Type B pancreatic cell (in vitro differentiated cells): ENCODE measurements at regions not wholly inside any gene's neighbourhood (a gene's known extent, or its start where the extent isn't known, plus 50 kb on each side); places are given as distances from the start of the nearest gene placed in this dataset.

Source experiments
- DNase-seq: peaks from one replicate; pipeline ENCODE4 v3.0.0; 2021; ENCODE audit warnings: mixed read lengths; ENCODE audit not compliant: unreplicated experiment; ENCODE audit errors: extremely low spot score
- H3K27ac Mint-ChIP-seq: 2 replicates; pipeline ENCODE4 v1.8.0; 2021; ENCODE audit warnings: mild to moderate bottlenecking, mixed read lengths
- H3K27me3 Mint-ChIP-seq: 2 replicates; pipeline ENCODE4 v1.8.0; 2021; ENCODE audit warnings: mixed read lengths
- H3K36me3 Mint-ChIP-seq: 2 replicates; pipeline ENCODE4 v1.8.0; 2021; ENCODE audit warnings: mixed read lengths
- H3K4me1 Mint-ChIP-seq: one replicate; pipeline ENCODE4 v1.8.0; 2021; ENCODE audit warnings: mixed read lengths; ENCODE audit not compliant: unreplicated experiment
- H3K4me3 Mint-ChIP-seq: 2 replicates; pipeline ENCODE4 v1.8.0; 2021; ENCODE audit warnings: mild to moderate bottlenecking, mixed read lengths
- H3K9me3 Mint-ChIP-seq: 2 replicates; pipeline ENCODE4 v1.8.0; 2021; ENCODE audit warnings: mixed read lengths
- TF ChIP-seq, protein P1 (sequence below): fragments of 200-600 bp; sonication (generic); conservative IDR thresholded peaks from 2 replicates; pipeline ENCODE4 v1.5.0; 2021; ENCODE audit warnings: antibody characterized with exemption, mild to moderate bottlenecking

DNA sequence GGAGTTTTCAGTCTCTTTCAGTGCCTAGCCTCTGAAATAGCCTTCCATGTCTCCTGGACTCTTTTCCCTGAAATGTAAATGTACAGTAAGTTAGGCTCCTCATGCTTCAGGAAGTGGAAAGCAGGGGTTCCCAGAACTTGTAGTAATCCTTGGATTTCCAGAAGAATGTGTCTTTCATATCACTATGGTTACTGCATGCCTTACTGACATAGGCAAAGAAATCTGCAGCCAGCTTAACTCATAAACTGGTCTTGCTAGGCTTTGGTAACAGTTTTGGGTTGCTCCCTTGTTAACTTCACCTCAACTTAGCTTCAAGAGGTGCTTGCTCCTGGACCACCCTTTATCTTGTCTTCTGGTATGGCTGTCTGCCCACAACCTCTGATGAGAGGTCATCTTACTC is 686.8 kb upstream of the DDX18 start:
- Mint-ChIP-seq H3K27me3 (no peaks in the 10 kb centered on the region), H3K27ac (no peak overlapping the region), H3K4me3 (no peak overlapping the region), H3K36me3 (no peaks in the 10 kb centered on the region), H3K9me3 (no peaks in the 10 kb centered on the region), H3K4me1 (peaks cover 3% of the 10 kb centered on the region)
- TF ChIP-seq, protein P1, sequence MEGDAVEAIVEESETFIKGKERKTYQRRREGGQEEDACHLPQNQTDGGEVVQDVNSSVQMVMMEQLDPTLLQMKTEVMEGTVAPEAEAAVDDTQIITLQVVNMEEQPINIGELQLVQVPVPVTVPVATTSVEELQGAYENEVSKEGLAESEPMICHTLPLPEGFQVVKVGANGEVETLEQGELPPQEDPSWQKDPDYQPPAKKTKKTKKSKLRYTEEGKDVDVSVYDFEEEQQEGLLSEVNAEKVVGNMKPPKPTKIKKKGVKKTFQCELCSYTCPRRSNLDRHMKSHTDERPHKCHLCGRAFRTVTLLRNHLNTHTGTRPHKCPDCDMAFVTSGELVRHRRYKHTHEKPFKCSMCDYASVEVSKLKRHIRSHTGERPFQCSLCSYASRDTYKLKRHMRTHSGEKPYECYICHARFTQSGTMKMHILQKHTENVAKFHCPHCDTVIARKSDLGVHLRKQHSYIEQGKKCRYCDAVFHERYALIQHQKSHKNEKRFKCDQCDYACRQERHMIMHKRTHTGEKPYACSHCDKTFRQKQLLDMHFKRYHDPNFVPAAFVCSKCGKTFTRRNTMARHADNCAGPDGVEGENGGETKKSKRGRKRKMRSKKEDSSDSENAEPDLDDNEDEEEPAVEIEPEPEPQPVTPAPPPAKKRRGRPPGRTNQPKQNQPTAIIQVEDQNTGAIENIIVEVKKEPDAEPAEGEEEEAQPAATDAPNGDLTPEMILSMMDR, result no peak
- no peak for DNase-seq

DNA sequence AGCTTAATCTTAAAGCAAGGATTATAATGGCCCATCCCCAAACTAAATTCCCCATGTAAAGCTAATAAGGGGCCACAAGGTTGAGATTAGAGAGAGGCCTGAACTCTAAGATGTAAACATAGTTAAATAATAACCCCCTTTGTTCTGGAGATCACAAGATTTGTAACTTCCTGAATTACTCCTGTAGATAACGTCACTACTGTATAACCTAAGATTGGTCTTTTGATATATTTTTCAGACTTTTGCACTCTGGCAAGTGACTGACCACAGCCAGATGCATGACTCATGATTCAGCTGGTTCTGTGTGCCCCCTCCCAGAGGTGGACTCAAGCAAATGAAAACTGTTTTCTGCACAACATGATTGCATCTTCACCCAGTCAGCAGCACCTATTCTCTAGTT is 686.0 kb upstream of the DDX18 start:
- Mint-ChIP-seq H3K4me3 (no peak overlapping the region), H3K27ac (peak overlapping the region; percentile 18), H3K27me3 (no peaks in the 10 kb centered on the region), H3K9me3 (no peaks in the 10 kb centered on the region), H3K4me1 (peaks cover 3% of the 10 kb centered on the region), H3K36me3 (no peaks in the 10 kb centered on the region)
- DNase-seq, result no peak
- TF ChIP-seq, protein P1, result no peak

DNA sequence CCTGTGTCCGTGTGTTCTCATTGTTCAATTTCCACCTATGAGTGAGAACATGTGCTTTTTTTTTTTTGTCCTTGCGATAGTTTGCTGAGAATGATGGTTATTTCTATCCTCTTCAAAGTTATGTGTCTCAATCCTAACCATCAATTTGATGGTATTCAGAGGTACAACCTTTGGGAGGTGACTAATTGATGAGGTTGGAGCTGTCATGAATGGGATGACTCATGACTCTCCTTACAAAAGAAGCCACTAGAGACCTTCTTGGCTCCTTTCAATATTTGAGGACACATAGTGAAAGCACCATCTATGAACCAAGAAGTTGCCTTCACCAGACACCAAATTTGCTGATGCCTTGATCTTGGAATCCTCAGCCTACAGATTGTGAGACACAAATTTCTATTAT is 677.1 kb upstream of the DDX18 start:
- no peaks in the 10 kb centered on the region for H3K4me1 Mint-ChIP-seq
- no peaks in the 10 kb centered on the region for H3K9me3 Mint-ChIP-seq
- DNase-seq, result no peak
- no peaks in the 10 kb centered on the region for H3K27me3 Mint-ChIP-seq
- H3K36me3 Mint-ChIP-seq, result no peaks in the 10 kb centered on the region
- no peak overlapping the region for H3K4me3 Mint-ChIP-seq
- H3K27ac Mint-ChIP-seq, result no peak overlapping the region
- TF ChIP-seq, protein P1, result no peak

DNA sequence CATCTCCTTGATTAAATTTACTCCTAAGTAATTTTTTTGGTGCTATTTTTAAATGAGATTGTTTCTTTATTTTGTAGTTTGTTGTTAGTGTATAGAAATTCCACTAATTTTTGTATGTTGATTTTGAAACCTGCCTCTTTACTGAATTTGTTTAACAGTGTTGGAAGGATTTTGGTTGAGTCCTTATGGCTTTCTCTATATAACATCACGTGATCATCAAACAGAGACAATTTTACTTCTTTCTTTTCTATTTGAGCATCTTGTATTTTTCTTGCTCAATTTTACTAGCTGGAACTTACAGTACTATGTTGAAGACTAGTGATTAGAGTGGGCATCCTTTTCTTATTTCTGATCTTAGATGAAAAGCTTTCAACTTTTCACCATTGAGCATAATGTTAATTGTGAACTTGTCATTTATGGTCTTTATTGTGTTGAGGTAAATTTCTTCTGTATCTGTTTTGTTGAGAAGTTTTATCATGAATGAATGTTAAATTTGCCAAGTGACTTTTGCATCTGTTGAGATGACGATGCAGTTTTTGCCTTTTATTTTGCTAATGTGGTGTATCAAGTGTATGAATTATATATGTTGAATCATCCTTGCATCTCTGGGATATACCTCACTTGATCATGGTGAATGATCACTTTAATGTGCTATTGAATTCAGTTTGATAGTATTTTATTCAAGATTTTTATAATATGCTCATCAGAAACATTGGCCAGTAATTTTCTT is 645.3 kb upstream of the DDX18 start:
- H3K4me3 Mint-ChIP-seq, result no peak overlapping the region

DNA sequence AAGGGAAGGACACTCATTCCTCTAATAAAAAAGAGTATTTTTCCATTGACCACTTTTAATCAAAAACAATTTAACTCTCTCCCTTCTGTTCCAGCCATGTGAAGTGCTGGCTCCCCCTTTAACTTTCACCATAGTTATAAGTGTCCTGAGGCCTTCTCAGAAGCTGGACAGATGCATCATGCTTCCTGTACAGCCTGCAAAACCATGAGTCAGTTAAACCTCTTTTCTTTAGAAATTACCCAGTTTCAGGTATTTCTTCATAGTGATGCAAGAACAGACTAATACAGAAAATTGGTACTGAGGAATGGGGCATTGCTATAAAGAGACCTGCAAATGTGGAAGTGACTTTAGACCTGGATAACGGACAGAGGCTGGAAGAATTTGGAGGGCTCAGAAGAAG is 643.6 kb upstream of the DDX18 start:
- Mint-ChIP-seq H3K27ac (no peak overlapping the region), H3K9me3 (peaks cover 11% of the 10 kb centered on the region), H3K4me1 (no peaks in the 10 kb centered on the region), H3K36me3 (no peaks in the 10 kb centered on the region), H3K4me3 (no peak overlapping the region), H3K27me3 (no peaks in the 10 kb centered on the region)
- DNase-seq, result no peak
- TF ChIP-seq, protein P1, result no peak

More for the DNA sequence above, 645.3 kb upstream of the DDX18 start:
- no peaks in the 10 kb centered on the region for H3K4me1 Mint-ChIP-seq
- no peak overlapping the region for H3K27ac Mint-ChIP-seq
- no peaks in the 10 kb centered on the region for H3K27me3 Mint-ChIP-seq
- DNase-seq, result no peak
- H3K36me3 Mint-ChIP-seq, result no peaks in the 10 kb centered on the region
- TF ChIP-seq, protein P1, result no peak
- H3K9me3 Mint-ChIP-seq, result peaks cover 11% of the 10 kb centered on the region
